ENCODE measurements at regions not wholly inside any gene's neighbourhood (a gene's known extent, or its start where the extent isn't known, plus 50 kb on each side); places are given as distances from the start of the nearest gene placed in this dataset.

- TF ChIP-seq, protein P1, sequence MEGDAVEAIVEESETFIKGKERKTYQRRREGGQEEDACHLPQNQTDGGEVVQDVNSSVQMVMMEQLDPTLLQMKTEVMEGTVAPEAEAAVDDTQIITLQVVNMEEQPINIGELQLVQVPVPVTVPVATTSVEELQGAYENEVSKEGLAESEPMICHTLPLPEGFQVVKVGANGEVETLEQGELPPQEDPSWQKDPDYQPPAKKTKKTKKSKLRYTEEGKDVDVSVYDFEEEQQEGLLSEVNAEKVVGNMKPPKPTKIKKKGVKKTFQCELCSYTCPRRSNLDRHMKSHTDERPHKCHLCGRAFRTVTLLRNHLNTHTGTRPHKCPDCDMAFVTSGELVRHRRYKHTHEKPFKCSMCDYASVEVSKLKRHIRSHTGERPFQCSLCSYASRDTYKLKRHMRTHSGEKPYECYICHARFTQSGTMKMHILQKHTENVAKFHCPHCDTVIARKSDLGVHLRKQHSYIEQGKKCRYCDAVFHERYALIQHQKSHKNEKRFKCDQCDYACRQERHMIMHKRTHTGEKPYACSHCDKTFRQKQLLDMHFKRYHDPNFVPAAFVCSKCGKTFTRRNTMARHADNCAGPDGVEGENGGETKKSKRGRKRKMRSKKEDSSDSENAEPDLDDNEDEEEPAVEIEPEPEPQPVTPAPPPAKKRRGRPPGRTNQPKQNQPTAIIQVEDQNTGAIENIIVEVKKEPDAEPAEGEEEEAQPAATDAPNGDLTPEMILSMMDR (IDR thresholded peaks at IDR 0.05), result no peak
- no peak for TF ChIP-seq EZH2 (IDR thresholded peaks at IDR 0.05; ENCODE audit: borderline replicate concordance, insufficient read depth, low read depth, low read length, poor library complexity, severe bottlenecking)
Observed at GRCh38 chr14:34064349-34064748, 113.5 kb upstream of the EGLN3 start.
